ENCODE measurements at regions not wholly inside any gene's neighbourhood (a gene's known extent, or its start where the extent isn't known, plus 50 kb on each side); places are given as distances from the start of the nearest gene placed in this dataset.

- TF ChIP-seq, protein P1, sequence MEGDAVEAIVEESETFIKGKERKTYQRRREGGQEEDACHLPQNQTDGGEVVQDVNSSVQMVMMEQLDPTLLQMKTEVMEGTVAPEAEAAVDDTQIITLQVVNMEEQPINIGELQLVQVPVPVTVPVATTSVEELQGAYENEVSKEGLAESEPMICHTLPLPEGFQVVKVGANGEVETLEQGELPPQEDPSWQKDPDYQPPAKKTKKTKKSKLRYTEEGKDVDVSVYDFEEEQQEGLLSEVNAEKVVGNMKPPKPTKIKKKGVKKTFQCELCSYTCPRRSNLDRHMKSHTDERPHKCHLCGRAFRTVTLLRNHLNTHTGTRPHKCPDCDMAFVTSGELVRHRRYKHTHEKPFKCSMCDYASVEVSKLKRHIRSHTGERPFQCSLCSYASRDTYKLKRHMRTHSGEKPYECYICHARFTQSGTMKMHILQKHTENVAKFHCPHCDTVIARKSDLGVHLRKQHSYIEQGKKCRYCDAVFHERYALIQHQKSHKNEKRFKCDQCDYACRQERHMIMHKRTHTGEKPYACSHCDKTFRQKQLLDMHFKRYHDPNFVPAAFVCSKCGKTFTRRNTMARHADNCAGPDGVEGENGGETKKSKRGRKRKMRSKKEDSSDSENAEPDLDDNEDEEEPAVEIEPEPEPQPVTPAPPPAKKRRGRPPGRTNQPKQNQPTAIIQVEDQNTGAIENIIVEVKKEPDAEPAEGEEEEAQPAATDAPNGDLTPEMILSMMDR (IDR thresholded peaks at IDR 0.05; ENCODE audit: unreplicated experiment), result no peak
- H3K4me3 Mint-ChIP-seq (ENCODE audit: unreplicated experiment), result no peak overlapping the region
- no peaks in the 10 kb centered on the region for H3K4me1 Mint-ChIP-seq (ENCODE audit: unreplicated experiment)
- no peaks in the 10 kb centered on the region for H3K36me3 Mint-ChIP-seq (ENCODE audit: low read depth, unreplicated experiment)
- H3K27ac Mint-ChIP-seq (ENCODE audit: unreplicated experiment), result no peak overlapping the region
- no peak for DNase-seq (ENCODE audit: low spot score)
- H3K9me3 Mint-ChIP-seq (ENCODE audit: unreplicated experiment), result no peaks in the 10 kb centered on the region
- H3K27me3 Mint-ChIP-seq (ENCODE audit: unreplicated experiment), result no peaks in the 10 kb centered on the region
Measured at GRCh38 chr1:106908689-106909088, 147.8 kb upstream of the PRMT6 start.

DNA sequence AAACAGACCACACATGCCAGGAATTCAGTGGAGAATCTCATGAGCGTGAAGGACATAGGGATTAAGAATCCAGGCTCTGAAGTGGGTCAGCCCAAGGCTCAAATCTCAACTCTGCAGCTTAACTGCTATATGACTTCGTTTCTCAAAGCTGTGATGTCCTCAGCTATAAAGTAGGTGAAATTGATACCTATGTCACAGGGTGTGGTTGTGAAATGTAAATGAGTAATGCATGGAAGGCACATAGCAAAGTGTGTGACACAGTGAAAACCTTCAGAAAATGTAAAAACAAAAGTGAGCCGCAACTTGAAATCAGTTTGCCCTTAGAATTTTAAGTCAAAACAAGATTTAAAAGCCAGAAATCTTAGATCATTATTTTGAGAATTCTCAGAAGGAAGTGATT lies 145.7 kb upstream of the PRMT6 start:
- Mint-ChIP-seq H3K9me3 (ENCODE audit: unreplicated experiment) (no peaks in the 10 kb centered on the region), H3K4me3 (ENCODE audit: unreplicated experiment) (no peak overlapping the region), H3K27ac (ENCODE audit: unreplicated experiment) (no peak overlapping the region), H3K4me1 (ENCODE audit: unreplicated experiment) (no peaks in the 10 kb centered on the region), H3K36me3 (ENCODE audit: low read depth, unreplicated experiment) (no peaks in the 10 kb centered on the region), H3K27me3 (ENCODE audit: unreplicated experiment) (no peaks in the 10 kb centered on the region)
- no peak for DNase-seq (ENCODE audit: low spot score)
- TF ChIP-seq, protein P1 (IDR thresholded peaks at IDR 0.05; ENCODE audit: unreplicated experiment), result no peak

- no peak overlapping the region for H3K27ac Mint-ChIP-seq (ENCODE audit: unreplicated experiment)
- peaks cover 3% of the 10 kb centered on the region for H3K27me3 Mint-ChIP-seq (ENCODE audit: unreplicated experiment)
- no peaks in the 10 kb centered on the region for H3K9me3 Mint-ChIP-seq (ENCODE audit: unreplicated experiment)
- no peak overlapping the region for H3K4me3 Mint-ChIP-seq (ENCODE audit: unreplicated experiment)
- no peak for DNase-seq (ENCODE audit: low spot score)
- H3K4me1 Mint-ChIP-seq (ENCODE audit: unreplicated experiment), result no peaks in the 10 kb centered on the region
- H3K36me3 Mint-ChIP-seq (ENCODE audit: low read depth, unreplicated experiment), result no peaks in the 10 kb centered on the region
- TF ChIP-seq, protein P1 (IDR thresholded peaks at IDR 0.05; ENCODE audit: unreplicated experiment), result no peak
Measured at GRCh38 chr1:106912131-106912530, 144.3 kb upstream of the PRMT6 start.

- TF ChIP-seq, protein P1 (IDR thresholded peaks at IDR 0.05; ENCODE audit: unreplicated experiment), result no peak
- H3K27me3 Mint-ChIP-seq (ENCODE audit: unreplicated experiment), result peaks cover 2% of the 10 kb centered on the region
- no peak overlapping the region for H3K27ac Mint-ChIP-seq (ENCODE audit: unreplicated experiment)
- no peak overlapping the region for H3K4me3 Mint-ChIP-seq (ENCODE audit: unreplicated experiment)
- no peaks in the 10 kb centered on the region for H3K9me3 Mint-ChIP-seq (ENCODE audit: unreplicated experiment)
- H3K36me3 Mint-ChIP-seq (ENCODE audit: low read depth, unreplicated experiment), result no peaks in the 10 kb centered on the region
- peaks cover 3% of the 10 kb centered on the region for H3K4me1 Mint-ChIP-seq (ENCODE audit: unreplicated experiment)
- no peak for DNase-seq (ENCODE audit: low spot score)
Measured at GRCh38 chr1:106921186-106921585, 135.3 kb upstream of the PRMT6 start.

- H3K36me3 Mint-ChIP-seq (ENCODE audit: low read depth, unreplicated experiment), result no peaks in the 10 kb centered on the region
- H3K4me3 Mint-ChIP-seq (ENCODE audit: unreplicated experiment), result no peak overlapping the region
- TF ChIP-seq, protein P1 (IDR thresholded peaks at IDR 0.05; ENCODE audit: unreplicated experiment), result no peak
- peaks cover 3% of the 10 kb centered on the region for H3K4me1 Mint-ChIP-seq (ENCODE audit: unreplicated experiment)
- DNase-seq (ENCODE audit: low spot score), result no peak
- no peak overlapping the region for H3K27ac Mint-ChIP-seq (ENCODE audit: unreplicated experiment)
- peaks cover 2% of the 10 kb centered on the region for H3K27me3 Mint-ChIP-seq (ENCODE audit: unreplicated experiment)
- no peaks in the 10 kb centered on the region for H3K9me3 Mint-ChIP-seq (ENCODE audit: unreplicated experiment)
Measured at GRCh38 chr1:106924360-106924759, 132.1 kb upstream of the PRMT6 start.
